ACC112 (cell line): ENCODE measurements at regions not wholly inside any gene's neighbourhood (a gene's known extent, or its start where the extent isn't known, plus 50 kb on each side); places are given as distances from the start of the nearest gene placed in this dataset.
"Not testable (repeated sequence)": the region's sequence is repeated elsewhere in the genome, so short reads cannot be mapped to it uniquely, and the experiment has no call there.

Experiments used
- H2AFZ ChIP-seq: fragments of 200-600 bp; sonication (generic); one replicate; pipeline ENCODE4 v1.6.0; 2017; ENCODE audit warnings: antibody characterized with exemption, low read length; ENCODE audit not compliant: unreplicated experiment
- H3K27ac ChIP-seq: fragments of 200-600 bp; sonication (generic); 2 replicates; pipeline ENCODE4 v1.5.1; 2014; ENCODE audit warnings: low read depth, mild to moderate bottlenecking, antibody characterized with exemption, low read length, moderate library complexity
- H3K27me3 ChIP-seq: fragments of 200-600 bp; sonication (generic); 2 replicates; pipeline ENCODE4 v1.6.1; 2014; ENCODE audit warnings: mild to moderate bottlenecking, antibody characterized with exemption, low read length, moderate library complexity, mixed read lengths; ENCODE audit not compliant: insufficient read depth
- H3K36me3 ChIP-seq: fragments of 200-600 bp; sonication (generic); 2 replicates; pipeline ENCODE4 v1.6.1; 2016; ENCODE audit warnings: mild to moderate bottlenecking, antibody characterized with exemption, low read length, moderate library complexity, mixed read lengths; ENCODE audit not compliant: insufficient read depth
- H3K4me1 ChIP-seq: fragments of 200-600 bp; sonication (generic); one replicate; pipeline ENCODE4 v1.6.1; 2016; ENCODE audit warnings: low read length, mixed read lengths; ENCODE audit not compliant: insufficient read depth, unreplicated experiment, control insufficient read depth
- H3K4me3 ChIP-seq: fragments of 200-600 bp; sonication (generic); 2 replicates; pipeline ENCODE4 v1.5.1; 2014; ENCODE audit warnings: mild to moderate bottlenecking, low read depth, low read length
- H3K79me2 ChIP-seq: fragments of 200-600 bp; sonication (generic); one replicate; pipeline ENCODE4 v1.6.0; 2016; ENCODE audit warnings: low read length; ENCODE audit not compliant: control insufficient read depth, unreplicated experiment, insufficient read depth

DNA sequence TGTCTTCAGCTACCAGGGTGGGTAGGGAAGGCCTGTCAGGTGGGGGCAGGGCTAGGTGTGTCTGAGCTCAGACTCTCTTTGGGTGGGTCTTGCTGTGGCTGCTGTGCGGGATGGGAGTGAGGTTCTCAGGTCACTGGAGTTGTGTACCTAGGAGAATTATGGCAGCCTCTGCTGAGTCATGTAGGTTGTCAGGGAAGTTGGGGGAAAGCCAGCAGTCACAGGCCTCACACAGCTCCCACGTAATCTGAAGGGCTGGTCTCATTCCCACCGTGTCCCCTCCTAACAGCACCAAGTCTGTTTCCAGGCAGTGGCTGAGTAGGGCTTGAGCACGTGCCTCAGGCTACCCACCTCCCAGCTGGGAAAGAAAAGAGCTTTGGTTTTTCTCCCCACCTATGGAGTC, 67.0 kb downstream of the CHCHD4 start:
- H3K36me3 ChIP-seq = no peaks in the 10 kb centered on the region
- no peaks in the 10 kb centered on the region for H3K4me1 ChIP-seq
- no peak overlapping the region for H3K27ac ChIP-seq
- no peak overlapping the region for H2AFZ ChIP-seq
- no peaks in the 10 kb centered on the region for H3K79me2 ChIP-seq
- no peak overlapping the region for H3K4me3 ChIP-seq
- H3K27me3 ChIP-seq = peaks cover 4% of the 10 kb centered on the region; the same call in 1 of the 2 replicates

GRCh38 chr3:14047841-14048240, 76.8 kb downstream of the CHCHD4 start:
- H3K36me3 ChIP-seq = no peaks in the 10 kb centered on the region
- H3K4me3 ChIP-seq = no peak overlapping the region
- peaks cover 31% of the 10 kb centered on the region for H3K27me3 ChIP-seq
- H2AFZ ChIP-seq = no peak overlapping the region
- H3K4me1 ChIP-seq = no peaks in the 10 kb centered on the region
- no peaks in the 10 kb centered on the region for H3K79me2 ChIP-seq
- no peak overlapping the region for H3K27ac ChIP-seq

- H3K4me1 ChIP-seq = no peaks in the 10 kb centered on the region
- H3K27ac ChIP-seq = no peak overlapping the region
- H3K36me3 ChIP-seq = no peaks in the 10 kb centered on the region
- H3K79me2 ChIP-seq = no peaks in the 10 kb centered on the region
- H3K27me3 ChIP-seq = peaks cover 31% of the 10 kb centered on the region
- no peak overlapping the region for H3K4me3 ChIP-seq
- no peak overlapping the region for H2AFZ ChIP-seq
These were observed 77.6 kb downstream of the CHCHD4 start for GRCh38 chr3:14047027-14047426.

DNA sequence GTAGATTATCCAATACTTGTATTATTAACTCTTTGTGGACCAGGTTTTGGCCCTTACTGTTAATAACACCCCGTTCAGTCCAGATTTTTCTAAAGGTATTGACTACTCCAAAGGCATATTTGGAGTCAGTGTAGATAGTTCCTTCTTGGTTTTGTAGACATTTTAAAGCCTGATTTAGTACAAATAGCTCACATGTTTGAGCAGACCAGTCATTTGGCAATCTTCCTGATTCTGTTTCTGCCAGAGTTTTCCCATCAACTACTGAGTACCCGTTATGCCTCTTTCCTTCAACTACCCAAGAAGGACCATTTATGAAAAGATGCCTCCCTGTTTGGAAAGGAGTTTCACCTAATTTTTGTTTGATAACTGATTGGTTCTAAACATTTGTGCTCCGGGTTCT, 82.0 kb downstream of the CHCHD4 start:
- H3K79me2 ChIP-seq = no peaks in the 10 kb centered on the region
- H3K4me1 ChIP-seq = no peaks in the 10 kb centered on the region
- H3K27me3 ChIP-seq = peaks cover 24% of the 10 kb centered on the region; the same call in 1 of the 2 replicates
- no peaks in the 10 kb centered on the region for H3K36me3 ChIP-seq
- H2AFZ ChIP-seq = no peak overlapping the region
- H3K4me3 ChIP-seq = no peak overlapping the region
- no peak overlapping the region for H3K27ac ChIP-seq

GRCh38 chr3:14039149-14039548, 85.5 kb downstream of the CHCHD4 start:
- no peak overlapping the region for H2AFZ ChIP-seq
- no peak overlapping the region for H3K27ac ChIP-seq
- H3K36me3 ChIP-seq = no peaks in the 10 kb centered on the region
- H3K79me2 ChIP-seq = no peaks in the 10 kb centered on the region
- H3K4me3 ChIP-seq = no peak overlapping the region
- H3K4me1 ChIP-seq = no peaks in the 10 kb centered on the region
- H3K27me3 ChIP-seq = peaks cover 7% of the 10 kb centered on the region; the same call in 1 of the 2 replicates

- Histone ChIP-seq H3K27me3 (0 out of 2 replicates have a peak, but pooled peaks cover 3% of the 10 kb centered on the region), H3K27ac (no peak overlapping the region), H2AFZ (no peak overlapping the region), H3K79me2 (no peaks in the 10 kb centered on the region), H3K4me3 (no peak overlapping the region), H3K4me1 (no peaks in the 10 kb centered on the region), H3K36me3 (no peaks in the 10 kb centered on the region)
These were observed 87.5 kb downstream of the CHCHD4 start for GRCh38 chr3:14037211-14037610.

DNA sequence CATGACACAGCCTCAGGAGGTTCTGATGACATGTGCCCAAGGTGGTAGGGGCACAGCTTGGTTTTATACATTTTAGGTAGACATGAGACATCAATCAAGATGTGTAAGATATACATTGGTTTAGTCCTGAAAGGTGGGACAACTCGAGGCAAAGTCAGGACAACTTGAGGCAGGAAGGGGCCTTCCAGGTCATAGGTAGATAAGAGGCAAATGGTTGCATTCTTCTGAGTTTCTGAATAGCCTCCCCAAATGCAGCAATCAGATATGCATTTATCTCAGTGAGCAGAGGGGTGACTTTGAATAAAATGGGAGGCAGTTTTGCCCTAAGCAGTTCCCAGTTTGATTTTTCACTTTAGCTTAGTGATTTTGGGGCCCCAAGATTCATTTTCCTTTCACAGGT, 91.6 kb downstream of the CHCHD4 start:
- H3K27ac ChIP-seq = no peak overlapping the region
- H2AFZ ChIP-seq = no peak overlapping the region
- H3K79me2 ChIP-seq = no peaks in the 10 kb centered on the region
- H3K4me3 ChIP-seq = no peak overlapping the region
- H3K4me1 ChIP-seq = peaks cover 7% of the 10 kb centered on the region
- H3K36me3 ChIP-seq = no peaks in the 10 kb centered on the region
- H3K27me3 ChIP-seq = no peaks in the 10 kb centered on the region

GRCh38 chr3:14031271-14031670, 93.4 kb downstream of the CHCHD4 start:
- no peaks in the 10 kb centered on the region for H3K36me3 ChIP-seq
- no peak overlapping the region for H3K4me3 ChIP-seq
- H3K79me2 ChIP-seq = no peaks in the 10 kb centered on the region
- H3K27me3 ChIP-seq = no peaks in the 10 kb centered on the region
- peaks cover 7% of the 10 kb centered on the region for H3K4me1 ChIP-seq
- H3K27ac ChIP-seq = no peak overlapping the region
- H2AFZ ChIP-seq = peak overlapping the region; percentile 38

GRCh38 chr3:14029390-14029995, 95.2 kb downstream of the CHCHD4 start:
- H3K79me2 ChIP-seq, H3K4me3 ChIP-seq, H2AFZ ChIP-seq, H3K4me1 ChIP-seq, H3K27me3 ChIP-seq, H3K27ac ChIP-seq, H3K36me3 ChIP-seq: not testable (repeated sequence)

GRCh38 chr3:14028122-14028521, 96.5 kb downstream of the CHCHD4 start:
- not testable (repeated sequence) for H3K27ac ChIP-seq, H3K36me3 ChIP-seq, H3K4me3 ChIP-seq, H3K79me2 ChIP-seq, H2AFZ ChIP-seq, H3K27me3 ChIP-seq, H3K4me1 ChIP-seq

DNA sequence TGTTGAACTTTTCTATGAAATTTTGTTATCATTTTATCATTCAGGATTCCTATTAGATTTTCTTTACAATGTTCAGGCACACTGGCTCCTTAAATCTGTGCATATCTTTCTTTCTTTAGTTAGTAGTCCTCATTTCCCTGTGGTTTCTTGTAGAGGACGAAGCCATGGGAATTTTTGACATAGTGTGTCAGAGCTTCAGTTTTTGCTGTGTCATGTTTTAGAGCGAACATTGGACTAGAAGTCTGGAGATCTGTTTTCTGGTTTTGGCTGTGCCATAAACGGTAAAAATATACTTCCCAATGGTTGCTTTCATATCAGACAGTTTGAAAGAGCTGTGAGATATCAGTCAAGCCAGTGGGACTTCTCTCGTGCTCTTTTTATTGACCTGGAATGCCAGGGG, 105.2 kb downstream of the CHCHD4 start:
- no peak overlapping the region for H3K27ac ChIP-seq
- no peaks in the 10 kb centered on the region for H3K4me1 ChIP-seq
- H3K27me3 ChIP-seq = no peaks in the 10 kb centered on the region
- H3K36me3 ChIP-seq = no peaks in the 10 kb centered on the region
- no peaks in the 10 kb centered on the region for H3K79me2 ChIP-seq
- H2AFZ ChIP-seq = no peak overlapping the region
- H3K4me3 ChIP-seq = no peak overlapping the region
